HG03575 (cell line): ENCODE measurements at regions not wholly inside any gene's neighbourhood (a gene's known extent, or its start where the extent isn't known, plus 50 kb on each side); places are given as distances from the start of the nearest gene placed in this dataset.
A peak's percentile ranks its signal among the peaks of the same experiment; 100 is the strongest.

ENCODE experiments used
- ATAC-seq: cut with Tn5 transposase; IDR thresholded peaks from one replicate; pipeline ENCODE4 v1.9.1; 2021; ENCODE audit not compliant: unreplicated experiment, insufficient number of reproducible peaks, low FRiP score; ENCODE audit errors: extremely low read depth

DNA sequence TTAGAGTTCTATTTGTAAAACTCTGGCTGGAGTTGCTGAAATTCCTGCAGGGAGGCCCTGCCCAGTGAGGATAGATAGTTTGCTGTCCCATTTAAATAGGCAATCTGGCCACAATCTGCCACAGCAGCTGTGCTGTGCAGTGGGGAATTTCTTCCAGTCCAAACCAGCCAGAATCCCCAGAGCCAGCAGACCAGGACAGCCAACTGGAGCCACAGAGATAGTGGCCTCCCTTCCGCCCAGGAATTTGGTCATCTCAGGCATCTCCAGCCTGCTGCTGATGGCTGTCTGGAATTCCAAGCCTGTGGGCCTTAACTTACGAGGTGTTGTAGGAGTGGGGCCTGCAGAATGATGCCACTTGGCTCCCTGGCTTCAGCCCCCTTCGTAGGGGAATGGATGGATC is 643.4 kb downstream of the DNAJB9 start:
- no peak for ATAC-seq

DNA sequence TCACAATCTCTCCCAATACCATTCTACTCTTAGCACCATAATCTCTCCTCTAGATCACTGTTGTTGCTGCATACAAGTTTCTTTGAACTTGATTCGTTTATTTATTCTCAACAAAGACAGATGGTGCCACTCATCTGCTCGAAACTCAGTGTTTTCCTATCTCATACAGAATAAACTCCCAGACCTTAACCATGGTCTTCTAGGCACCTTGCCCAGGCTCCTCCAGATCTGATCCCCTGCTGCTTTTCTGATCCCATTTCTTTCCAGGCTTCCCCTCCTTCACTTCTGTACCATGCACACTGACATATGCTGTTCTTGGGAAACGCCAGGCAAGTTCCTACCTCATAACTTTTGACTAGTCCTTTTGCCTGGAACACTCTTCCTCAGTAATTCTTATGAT is 645.7 kb downstream of the DNAJB9 start:
- ATAC-seq, result no peak

DNA sequence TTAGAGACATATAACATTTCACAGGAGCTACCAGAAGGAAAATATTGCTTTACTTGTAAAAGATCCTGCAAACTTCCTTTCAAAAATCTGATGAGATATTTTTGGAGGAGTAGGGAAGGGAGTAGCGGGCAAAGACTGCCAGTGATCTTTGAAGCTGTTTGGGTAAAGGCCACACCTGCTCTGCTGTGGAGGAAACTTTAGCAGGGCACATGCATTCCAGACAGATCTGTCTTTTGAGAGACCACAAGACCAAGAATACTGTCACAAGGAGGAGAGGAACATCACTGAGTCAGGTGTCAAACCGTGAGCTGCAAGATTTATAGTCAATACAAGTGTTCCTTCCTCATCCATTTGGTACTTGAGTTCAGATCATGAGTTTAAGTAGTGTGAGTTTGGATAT is 654.4 kb downstream of the DNAJB9 start:
- ATAC-seq, result no peak

DNA sequence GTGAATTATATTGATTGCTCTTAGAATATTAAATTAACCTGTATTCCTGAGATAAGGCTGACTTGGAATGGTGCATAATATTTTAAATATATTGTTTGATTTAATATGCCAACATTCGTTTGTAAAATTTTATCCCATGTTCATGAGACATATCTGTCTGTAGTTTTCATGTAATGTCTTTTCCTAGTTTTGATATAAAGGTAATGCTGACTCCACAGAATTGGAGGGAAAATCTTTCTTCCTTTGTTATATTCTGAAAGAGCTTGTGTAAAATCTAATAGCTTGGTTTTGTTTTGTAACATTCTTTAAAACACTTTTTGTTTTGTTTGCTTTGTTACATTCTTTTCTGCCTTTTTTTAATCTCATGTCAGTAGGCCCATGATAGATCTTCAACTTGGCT is 657.0 kb downstream of the DNAJB9 start:
- ATAC-seq, result no peak

DNA sequence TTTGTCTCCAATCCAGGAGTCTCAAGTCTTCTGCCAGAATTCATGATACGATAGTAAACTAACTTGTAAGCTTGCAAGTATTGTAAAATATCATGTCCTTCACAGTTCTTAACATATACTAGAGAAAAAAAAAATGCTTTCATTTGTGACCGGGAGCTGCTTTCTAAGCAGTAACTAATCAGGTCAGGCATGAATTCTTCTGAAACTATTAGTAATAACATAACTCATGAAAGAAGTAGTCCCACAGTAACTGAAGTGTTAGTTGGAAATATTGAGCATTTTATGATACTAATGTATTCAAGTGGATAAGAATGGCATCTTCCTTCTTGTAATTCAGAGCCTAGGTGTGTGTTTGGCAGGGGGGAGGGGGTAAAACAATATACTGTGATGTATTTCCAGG is 665.6 kb downstream of the DNAJB9 start:
- no peak for ATAC-seq

DNA sequence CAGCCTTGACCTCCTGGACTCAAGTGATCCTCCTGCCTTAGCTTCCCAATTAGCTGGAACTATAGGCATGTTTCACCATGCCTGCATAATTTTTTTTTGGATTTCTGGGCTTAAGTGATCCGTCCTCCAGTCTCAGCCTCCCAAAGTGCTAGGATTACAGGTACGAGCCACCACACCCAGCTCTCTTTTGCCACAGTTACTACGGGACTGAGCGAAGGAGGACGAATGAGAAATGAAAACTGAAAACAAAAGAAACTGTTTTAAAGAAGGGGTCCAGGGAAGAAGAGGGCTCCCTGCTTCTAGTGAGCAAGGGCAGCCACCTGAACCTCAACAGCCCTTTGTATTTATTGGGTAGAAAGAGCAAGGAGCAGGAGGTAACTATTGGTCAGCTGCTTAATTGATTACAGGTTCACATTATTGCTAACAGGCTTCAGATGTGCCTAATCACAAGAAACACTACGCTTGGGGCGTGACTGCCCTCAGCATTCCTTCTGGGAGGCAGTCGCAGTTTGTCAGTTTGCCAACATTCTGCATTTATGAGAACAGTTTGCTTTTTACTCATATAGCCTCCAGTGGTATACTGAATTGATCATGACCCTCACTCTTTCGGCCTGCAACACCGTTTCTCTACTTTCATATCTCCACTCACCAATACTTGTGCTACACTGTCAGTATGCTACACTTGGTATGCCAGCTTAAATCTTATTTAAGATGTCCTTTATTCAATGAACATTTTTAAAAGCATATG is 676.8 kb downstream of the DNAJB9 start:
- no peak for ATAC-seq

DNA sequence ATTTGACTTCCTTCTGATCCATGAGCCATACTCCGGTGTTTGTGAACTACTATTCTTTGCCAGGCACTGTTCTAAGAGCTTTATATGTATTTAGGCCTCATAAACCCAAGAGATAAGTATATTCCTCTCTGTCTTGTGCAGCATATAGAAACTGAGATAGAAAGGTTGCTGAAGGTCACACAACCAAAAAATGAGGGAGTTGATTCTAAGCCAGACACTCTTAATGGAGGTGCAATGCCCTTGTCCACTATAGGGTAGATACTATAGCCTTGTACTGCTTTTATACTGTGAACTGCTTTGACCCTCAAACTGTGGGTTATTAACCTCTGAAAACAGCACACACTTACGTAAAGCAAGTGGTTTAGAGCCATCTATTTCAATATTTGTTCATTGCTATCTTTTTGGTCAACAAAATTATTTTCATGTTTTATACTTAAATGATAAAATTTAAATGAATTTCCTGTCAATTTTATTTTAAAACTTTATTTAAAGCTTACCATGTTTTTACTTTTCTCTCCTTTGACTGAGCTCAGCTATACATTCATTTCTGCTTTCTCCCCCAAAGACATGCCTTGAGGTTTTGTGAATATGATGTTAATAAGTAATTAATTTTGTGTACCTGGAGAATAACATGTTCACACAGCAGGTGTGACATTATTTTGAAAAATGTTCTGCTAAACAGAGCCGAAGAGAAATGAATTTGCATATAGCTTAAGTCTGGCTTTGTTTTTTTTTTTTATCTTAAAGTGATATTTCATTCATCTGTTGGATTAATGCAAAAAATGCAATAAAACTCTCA is 687.3 kb downstream of the DNAJB9 start:
- no peak for ATAC-seq

DNA sequence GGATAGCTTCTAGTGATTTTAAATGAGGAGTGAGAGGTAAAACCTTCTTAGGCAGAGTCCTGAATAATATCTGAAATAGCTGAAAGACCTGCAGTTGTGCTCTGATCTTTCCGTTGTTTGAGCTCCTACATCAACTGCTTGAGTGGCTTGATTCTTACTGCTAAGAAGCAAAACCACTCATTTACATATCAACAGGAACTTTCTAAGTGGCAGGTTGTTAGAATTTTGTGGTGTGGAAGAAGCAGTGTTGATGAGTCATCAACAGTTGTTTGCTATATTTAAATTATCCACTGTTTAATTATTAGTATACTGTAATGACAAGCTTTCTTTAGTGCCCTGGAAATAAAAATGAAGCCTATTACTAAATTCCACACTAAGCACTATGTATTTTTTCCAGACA is 689.5 kb downstream of the DNAJB9 start:
- peak; percentile 77 for ATAC-seq

DNA sequence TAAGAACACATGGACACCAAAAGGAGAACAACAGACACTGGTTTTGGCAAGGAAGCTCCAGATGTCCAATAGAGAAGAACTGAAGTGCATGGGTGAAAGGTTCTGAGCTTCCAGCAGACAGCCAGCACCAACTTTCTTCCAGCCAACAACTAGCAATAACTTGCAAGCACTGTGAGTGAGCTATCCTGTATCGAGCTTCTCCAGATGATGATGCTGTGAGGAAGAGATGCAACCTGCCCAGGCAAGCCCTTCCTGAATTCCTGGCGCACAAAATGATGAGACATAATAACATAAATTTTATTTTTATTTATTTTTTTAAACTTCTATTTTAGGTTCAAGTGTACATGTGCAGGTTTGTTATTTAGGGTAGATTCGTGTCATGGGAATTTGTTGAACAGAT is 692.1 kb downstream of the DNAJB9 start:
- ATAC-seq, result no peak

DNA sequence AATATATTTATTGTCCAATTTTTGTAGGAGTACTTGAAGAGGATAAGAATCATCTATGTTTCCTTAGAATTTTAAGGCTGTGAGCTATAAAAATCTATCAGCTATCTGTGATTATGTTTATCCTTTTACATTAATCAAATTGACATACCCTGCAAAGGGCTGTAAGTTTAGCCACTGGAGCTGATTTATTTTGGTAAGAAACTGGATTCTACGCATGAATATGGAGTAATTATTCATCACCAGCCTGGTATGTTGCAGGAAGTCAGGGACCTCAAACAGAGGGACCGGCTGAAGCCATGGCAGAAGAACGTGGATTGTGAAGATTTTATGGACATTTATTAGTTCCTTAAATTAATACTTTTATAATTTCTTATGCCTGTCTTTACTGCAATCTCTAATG is 696.9 kb downstream of the DNAJB9 start:
- no peak for ATAC-seq

DNA sequence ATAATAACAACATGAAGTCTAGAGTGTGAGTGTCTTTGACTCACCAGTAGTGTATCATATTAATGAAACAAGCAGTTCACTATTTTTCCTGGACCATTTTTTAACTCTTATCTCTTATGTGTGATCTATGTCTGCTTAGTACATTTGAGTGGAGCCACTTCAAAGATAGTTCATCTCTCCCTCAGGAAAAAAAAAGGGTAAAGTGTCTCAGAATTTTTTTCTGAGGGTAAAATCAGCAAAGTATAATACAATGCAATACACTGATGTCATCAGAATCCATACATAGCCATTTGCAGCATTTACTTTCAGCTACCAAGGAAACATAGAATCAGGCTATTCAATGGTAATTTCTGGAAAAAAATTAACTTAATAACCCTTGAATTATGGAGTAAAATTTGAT is 706.7 kb downstream of the DNAJB9 start:
- no peak for ATAC-seq

DNA sequence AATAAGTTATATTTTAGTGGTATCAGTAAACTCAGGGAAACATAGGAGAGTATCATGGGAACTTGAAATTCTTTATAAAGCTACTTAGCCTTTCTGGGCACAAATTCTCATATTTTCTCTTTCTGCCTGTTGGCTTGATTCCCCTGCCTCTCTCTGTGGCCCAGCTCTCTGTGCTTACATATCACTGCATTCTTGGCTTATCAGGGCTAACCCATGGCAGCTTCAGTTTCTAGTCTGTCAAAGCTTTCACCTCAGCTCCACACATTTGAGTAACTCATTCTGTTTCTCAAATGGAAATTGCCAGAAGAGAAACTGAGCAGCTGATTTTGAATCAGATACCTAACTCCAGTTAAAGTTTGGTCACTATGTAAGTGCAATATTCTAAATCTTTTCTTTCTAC is 713.1 kb downstream of the DNAJB9 start:
- ATAC-seq, result no peak

DNA sequence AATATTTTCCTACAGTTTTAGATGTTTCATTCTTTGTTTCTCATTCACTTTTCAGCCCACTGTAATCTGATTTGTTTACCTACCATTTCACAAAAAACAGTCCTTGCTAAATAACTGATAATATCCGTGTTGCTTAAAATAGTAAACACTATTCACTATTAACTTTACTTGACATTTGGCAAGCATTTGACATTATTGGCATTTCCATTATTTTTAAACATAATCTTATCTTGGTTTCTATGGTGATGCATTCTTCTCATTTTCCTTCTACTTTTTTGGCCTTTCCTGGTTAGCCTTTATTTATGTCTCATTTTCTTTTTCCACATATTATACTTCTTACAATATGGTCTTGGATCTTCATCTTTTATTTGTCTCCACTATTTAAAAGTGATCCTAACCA is 715.3 kb downstream of the DNAJB9 start:
- ATAC-seq, result no peak

DNA sequence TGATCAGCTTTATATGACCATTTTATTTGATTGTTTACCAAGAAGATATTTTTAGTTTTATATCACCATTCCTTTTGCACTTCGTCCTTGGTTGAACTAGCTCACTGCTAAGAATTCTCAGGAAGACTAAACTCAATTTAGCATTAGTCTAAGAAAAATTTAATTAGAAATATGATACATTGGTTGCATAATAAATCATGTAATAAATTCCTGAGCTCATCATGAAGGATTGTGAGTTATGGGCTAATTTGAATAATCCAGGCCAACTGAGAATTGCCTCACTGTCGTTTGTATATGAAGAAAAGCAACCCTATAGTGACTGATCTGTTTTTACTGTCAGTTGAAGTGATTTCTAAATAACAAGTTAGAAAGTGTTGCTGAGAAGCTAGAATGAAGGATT is 725.5 kb downstream of the DNAJB9 start:
- ATAC-seq, result no peak

DNA sequence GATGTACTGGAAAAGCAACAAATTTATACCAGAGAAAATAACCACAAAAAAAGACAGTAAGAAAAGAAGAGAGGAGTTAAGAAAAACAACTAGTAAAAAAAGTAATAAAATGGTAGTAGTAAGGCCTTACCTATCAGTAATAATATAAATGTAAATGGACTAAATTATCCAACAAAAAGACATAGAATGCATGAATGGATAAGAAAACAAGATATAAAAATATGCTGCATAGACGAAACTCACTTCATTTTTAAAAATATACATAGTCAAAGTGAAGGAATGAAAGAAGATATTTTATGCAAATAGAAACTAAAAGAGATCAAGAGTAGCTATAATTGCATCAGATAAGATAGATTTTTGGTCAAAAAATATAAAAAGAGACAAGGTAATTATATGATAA is 739.1 kb downstream of the DNAJB9 start:
- ATAC-seq, result no peak

DNA sequence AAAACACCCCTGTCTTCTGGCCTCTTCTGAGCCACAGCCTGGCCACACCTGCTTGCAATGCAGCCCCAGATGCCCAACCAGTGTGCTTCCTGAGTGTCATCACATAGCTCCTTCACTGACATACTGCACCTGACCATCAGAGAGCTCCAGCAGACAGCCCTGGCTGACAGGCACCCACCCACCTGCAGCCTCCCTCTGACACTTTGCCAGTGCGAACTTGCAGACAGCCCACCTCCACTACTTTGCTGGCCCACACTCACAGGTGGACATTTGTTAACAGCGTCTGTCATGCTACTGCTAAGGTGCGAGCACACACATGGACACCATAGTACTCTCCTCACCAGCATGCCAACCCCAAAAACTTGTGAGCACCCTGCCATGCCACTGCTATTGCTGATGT is 740.1 kb downstream of the DNAJB9 start:
- no peak for ATAC-seq

DNA sequence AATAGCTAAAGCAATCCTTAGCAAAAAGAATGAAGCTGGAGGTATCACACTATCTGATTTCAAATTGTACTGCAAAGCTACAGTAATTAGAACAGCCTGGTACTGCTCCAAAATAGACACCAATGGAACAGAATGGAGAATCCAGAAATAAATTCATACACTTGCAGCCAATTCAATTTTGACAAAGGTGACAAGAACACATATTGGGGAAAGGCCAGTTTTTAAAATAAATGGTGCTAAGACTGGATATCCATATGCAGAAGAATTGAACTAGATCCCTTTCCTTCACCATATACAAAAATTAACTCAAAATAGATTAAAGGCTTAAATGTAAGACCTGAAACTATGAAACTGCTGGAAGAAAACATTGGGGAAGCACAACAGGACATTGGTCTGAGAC is 748.5 kb downstream of the DNAJB9 start:
- ATAC-seq, result no peak

DNA sequence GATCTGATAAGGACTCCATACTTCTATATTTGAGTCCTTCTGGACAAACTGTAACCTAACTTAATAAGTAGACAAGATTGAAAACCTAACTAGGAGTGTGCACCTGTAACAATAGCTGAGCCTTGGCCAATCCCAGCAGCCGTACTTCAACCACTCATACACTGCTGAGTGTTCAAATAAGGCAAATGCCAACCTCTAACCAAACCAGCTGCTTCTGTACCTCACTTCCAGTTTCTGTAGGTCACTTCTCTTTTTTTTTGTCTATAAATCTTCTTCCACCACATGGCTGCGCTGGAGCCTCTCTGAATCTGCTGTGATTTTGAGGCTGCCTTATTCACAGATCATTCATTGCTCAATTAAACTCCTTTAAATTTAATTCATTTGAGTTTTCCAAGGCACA is 753.2 kb downstream of the DNAJB9 start:
- no peak for ATAC-seq

DNA sequence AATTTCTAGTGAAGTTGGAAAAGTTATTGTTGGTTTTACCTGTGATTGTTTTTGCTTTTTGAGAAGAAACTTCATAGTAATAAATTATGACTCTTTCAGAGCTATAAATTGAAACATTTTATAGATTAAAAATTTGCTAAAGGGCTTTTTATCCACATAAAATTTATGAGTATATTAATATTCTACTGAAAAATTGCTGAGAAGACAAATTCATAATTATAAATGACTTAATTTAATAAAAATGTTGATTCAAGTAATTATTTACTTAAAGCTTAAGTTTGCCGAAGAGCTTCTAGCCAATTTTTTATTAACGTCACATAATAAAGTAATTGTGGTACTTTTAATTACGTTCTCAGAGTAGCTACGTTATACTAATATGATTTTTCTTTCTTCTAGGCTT is 761.7 kb downstream of the DNAJB9 start:
- ATAC-seq, result no peak

DNA sequence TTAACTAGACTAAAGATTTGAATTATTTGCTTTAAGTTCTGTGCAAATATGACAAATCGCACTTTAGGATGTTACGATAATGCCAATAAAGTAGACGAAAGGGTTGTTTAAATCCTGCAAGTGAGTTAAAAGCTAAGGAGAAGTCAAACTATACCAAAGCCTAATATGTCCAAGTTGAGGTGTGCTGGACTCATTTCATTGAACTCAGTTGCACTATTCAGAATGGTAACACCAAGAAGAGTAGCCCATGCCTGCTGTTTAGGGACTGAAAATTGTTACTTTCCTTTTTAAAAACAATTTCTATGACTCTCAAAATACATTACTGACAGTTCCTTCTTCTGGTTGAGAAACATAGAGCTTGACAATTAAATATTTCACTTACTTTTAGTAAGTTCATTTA is 766.3 kb downstream of the DNAJB9 start:
- no peak for ATAC-seq

DNA sequence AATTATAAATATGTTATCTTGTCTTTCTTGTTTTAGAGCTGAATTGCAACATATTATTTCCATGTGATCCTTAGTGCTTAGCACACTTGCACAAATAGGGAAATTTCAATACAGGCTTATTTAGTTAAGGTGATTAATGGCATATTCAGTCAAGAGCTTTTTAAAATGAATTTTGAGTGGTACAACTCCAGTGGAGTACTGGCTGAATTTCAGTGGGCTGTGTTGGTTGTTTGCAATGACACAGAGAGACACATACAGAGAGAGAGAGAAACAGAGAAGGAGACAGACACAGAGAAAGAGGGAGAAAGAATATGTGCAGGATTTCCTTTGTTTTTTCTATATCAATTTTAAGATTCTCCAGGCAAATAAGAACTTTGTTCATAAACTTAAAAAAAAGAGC is 766.9 kb downstream of the DNAJB9 start:
- no peak for ATAC-seq
